Islet of Langerhans (tissue), 1 donor: ENCODE measurements at regions not wholly inside any gene's neighbourhood (a gene's known extent, or its start where the extent isn't known, plus 50 kb on each side); places are given as distances from the start of the nearest gene placed in this dataset.
"Not testable (repeated sequence)": the region's sequence is repeated elsewhere in the genome, so short reads cannot be mapped to it uniquely, and the experiment has no call there.

Experiments
- FAIRE-seq: peaks from one replicate; lab custom pipeline; 2011; peaks lifted over from hg19 to GRCh38; lab: Jason Lieb, UNC

- FAIRE-seq: no peak
These were observed 472.9 kb upstream of the FSIP2 start for GRCh38 chr2:185265747-185266146.

DNA sequence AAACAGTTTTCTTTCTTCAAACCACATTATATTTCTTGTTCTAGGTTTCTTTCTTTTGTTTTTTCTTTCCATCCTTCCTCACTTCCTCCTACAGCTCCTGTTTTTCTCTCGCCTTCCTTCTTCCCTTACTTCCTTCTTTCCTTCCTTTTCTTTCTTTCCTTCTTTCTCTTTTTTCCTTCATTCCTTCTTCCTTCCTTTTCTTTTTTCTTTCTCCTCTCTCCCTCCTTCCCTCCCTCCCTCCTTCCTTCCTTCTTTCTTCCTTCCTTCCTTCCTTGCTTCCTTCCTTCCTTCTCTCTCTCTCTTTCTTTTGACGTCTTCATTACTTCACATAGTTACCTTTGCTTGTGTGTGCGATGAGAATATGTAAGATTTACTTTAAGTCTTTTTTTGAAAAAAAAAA is 470.0 kb upstream of the FSIP2 start:
- no peak for FAIRE-seq

- no peak for FAIRE-seq
These were observed 463.7 kb upstream of the FSIP2 start for GRCh38 chr2:185274718-185275484.

DNA sequence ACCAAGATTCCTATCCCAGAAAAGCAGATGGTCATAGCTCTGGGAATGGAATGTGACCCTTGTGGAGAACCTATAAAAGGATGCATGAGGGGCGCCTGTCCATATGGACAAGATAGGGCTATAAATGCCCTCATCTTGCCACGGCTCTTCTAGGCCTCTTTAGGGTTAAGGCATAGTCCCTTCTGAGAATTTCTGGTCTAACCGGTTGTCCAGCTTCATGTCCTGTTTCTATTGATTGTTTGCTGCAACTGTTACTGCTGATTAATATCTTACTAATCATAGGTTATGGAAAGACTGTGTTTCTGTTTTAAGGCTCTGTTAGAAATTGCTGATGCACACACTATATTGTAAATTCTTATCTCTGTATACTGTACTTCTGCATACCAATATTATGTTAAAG is 462.6 kb upstream of the FSIP2 start:
- FAIRE-seq: not testable (repeated sequence)

GRCh38 chr2:185278761-185279160 is 459.8 kb upstream of the FSIP2 start:
- no peak for FAIRE-seq

- peak; percentile 98 for FAIRE-seq
These were observed 458.6 kb upstream of the FSIP2 start for GRCh38 chr2:185279999-185280398.

GRCh38 chr2:185284696-185285095 is 453.9 kb upstream of the FSIP2 start:
- FAIRE-seq: no peak

DNA sequence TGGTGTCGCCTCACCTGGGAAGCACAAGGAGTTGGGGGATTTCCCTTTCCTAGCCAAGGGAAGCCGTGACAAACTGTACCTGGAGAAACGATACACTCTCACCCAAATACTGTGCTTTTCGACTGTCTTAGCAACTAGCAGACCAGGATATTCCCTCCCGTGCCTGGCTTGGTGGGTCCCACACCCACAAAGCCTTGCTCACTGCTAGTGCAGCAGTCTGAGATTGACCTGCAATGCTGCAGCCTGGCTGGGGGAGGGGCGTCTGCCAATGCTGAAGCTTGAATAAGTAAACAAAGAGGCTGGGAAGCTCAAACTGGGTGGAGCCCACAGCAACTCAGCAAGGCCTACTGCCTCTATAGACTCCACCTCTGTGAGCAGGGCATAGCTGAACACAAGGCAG is 448.6 kb upstream of the FSIP2 start:
- FAIRE-seq: not testable (repeated sequence)

- FAIRE-seq: peak; percentile 53
These were observed 447.5 kb upstream of the FSIP2 start for GRCh38 chr2:185291035-185291647.

DNA sequence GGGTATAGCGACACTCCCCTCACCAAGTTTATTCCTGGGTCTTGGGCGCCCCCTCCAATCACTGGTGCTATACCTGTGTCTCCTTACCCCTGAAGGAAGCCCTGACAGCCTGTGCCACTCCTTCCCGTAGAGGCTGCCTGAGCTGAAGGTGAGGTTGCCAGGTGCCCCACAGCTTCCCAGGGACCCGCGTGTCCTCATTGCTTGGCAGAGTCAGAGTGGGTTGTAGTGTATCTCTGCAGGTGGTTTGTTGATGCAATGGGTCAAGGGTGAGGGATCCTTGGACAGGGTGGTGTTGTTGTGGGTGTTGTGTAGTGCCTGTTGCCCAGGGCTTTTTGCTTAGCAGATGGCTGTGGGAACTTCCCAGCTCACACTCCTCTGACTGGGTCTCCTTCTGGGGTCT is 438.7 kb upstream of the FSIP2 start:
- FAIRE-seq: no peak

- no peak for FAIRE-seq
These were observed 432.5 kb upstream of the FSIP2 start for GRCh38 chr2:185306119-185306518.

GRCh38 chr2:185316383-185316782 is 422.2 kb upstream of the FSIP2 start:
- no peak for FAIRE-seq

GRCh38 chr2:185318271-185318724 is 420.3 kb upstream of the FSIP2 start:
- FAIRE-seq: no peak

DNA sequence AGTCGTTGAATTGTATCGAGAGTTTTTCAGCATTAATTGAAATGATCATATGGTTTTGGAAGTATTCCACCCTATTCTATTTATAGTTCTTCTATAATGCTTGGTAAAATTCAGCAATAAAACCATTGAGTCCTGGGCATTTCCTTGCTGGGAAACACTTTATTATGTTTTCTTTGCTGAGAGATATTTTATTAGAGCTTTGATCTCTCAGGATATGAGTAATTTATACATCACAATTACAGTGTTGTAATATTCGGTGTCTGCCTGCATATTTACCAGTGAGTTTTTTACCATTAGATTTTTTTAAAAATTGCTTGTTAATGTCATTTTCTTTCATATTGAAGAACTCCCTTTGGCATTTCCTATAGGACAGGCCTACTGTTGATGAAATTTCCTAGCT is 402.7 kb upstream of the FSIP2 start:
- no peak for FAIRE-seq

- FAIRE-seq: no peak
These were observed 401.6 kb upstream of the FSIP2 start for GRCh38 chr2:185337033-185337432.

DNA sequence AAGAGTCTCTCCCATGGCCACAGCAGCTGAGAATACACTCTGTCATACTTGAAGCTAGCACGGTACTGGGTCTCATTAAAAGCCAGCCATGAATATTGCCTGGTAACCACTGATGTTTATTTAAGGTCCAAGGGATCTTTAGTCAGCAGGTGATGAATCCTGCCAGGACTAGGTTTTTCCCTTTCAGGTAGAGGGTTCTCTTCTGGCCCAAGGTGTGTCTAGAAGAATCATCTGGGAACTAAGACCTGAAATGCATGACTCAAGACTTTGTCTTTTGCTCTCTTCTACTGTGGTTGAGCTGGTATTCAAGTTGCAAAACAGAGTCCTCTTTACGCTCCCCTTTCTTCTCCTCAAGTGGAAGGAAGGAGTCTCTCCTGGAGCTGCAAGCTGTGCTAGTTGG is 400.5 kb upstream of the FSIP2 start:
- FAIRE-seq: no peak

DNA sequence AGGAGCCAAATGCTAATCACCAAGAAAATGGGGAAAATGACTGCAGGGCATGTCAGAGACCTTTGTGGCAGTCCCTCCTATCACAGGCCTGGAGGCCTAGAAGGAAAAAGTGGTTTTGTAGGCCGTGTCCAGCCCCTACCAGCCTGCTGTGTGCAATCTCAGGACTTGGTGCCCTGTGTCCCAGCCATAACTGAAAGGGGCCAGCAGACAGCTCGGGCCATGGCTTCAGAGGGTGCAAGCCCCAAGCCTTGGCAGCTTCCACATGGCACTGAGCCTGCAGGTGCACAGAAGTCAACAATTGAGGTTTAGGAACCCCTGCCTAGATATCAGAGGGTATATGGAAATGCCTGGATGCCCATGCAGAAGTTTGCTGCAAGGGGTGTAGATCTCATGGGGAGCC is 391.2 kb upstream of the FSIP2 start:
- no peak for FAIRE-seq

GRCh38 chr2:185360776-185361175 is 377.8 kb upstream of the FSIP2 start:
- no peak for FAIRE-seq

GRCh38 chr2:185372188-185372587 is 366.4 kb upstream of the FSIP2 start:
- FAIRE-seq: no peak

DNA sequence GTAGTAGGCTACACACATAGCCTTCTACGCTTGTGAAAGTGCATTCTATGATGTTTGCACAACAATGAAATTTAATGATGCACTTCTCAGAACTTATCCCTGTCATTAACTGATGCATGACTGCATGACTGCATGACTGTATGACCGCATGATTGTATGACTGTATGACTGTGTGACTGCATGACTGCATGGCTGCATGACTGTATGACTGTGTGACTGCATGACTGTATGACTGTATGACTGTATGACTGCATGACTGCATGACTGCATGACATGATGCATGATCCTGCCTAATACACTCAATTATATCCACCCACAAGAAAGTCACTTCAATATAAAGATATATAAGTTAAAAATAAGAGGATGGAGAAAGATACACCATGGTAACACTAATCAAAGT is 365.4 kb upstream of the FSIP2 start:
- FAIRE-seq: no peak

DNA sequence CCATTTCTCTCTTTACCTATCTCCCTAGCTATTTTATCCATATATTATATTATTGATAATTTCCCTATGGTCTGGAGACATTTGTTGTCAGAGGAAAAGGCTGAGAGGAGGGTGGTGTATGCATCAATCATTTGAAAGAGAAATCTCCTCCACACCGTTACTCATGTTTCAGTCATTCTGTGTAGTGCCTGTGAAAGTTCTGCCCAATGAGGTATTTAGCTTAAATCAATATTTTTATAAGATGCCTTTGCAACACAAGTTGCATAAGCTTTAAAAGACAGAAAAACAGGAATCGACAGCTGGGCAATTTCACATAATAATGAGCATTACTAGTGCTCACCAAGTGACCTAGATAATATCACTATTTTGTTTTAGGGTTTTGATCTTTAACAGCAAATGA is 363.7 kb upstream of the FSIP2 start:
- no peak for FAIRE-seq

- FAIRE-seq: no peak
These were observed 362.9 kb upstream of the FSIP2 start for GRCh38 chr2:185375731-185376130.

DNA sequence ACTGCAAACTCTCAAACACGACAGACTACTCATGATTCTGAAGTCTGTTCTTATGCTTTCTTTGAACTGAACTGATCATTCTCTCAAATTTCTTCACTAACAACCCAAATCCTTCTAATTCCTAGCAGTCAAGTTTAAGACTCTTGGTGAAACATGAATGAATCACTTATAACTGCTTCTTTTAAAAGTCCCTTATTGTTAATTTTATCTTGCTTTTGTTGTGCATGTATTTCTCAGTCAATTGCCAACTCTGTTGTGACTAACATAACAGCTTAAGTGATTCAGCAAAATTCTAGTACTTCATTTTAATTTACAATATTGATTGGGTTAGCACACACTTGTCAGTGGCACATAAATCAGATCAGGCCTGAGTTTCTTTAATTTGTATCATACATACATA is 357.0 kb upstream of the FSIP2 start:
- no peak for FAIRE-seq
